HG03460 (cell line): ENCODE measurements at regions not wholly inside any gene's neighbourhood (a gene's known extent, or its start where the extent isn't known, plus 50 kb on each side); places are given as distances from the start of the nearest gene placed in this dataset.

Experiments
- ATAC-seq: cut with Tn5 transposase; IDR thresholded peaks from one replicate; pipeline ENCODE4 v1.9.1; 2021; ENCODE audit not compliant: unreplicated experiment

DNA sequence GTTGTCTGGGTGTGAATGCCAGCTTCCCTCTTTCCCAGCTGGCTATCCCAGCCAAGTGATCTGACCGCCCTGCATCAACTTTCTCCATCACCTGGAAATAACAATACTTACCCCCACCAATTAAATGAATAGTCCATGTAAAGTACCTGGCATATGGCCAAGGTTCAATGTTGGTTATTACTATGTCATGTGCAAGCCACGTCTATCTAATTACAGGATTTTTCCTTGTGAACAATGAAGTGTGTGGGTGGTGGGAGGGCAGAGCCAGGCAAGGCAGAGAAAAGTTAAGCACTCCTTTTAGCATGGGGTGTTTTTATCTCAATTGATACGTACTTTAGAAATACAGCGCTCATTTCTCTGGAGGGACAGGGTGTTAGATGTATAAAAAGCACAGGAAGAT is 121.1 kb downstream of the NHLRC3 start:
- ATAC-seq: no peak

DNA sequence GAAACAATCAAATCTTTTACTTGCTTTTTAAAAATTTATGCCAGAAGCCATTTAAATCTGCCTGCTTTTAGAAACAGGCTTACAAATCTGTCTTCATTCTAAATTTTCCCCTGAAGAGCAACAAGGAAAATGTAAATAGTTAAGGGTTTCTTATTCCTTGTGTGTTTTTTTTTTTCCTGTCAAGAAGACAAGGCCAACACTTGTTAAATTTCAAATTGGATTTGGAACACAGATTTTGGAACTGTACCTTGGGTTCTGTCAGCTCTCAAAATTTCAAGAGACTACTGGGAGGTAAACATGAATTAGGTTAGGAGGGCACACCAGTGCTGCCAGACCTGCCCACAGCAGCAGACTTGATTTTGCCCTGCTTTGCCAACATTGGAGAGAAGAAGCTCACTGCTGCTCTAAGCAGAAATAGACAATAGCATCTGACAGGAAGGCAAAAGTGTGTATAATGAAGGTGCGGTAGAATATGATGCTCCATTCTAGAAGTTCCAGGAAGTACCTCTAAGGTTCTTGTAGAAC is 121.7 kb downstream of the NHLRC3 start:
- ATAC-seq: no peak

DNA sequence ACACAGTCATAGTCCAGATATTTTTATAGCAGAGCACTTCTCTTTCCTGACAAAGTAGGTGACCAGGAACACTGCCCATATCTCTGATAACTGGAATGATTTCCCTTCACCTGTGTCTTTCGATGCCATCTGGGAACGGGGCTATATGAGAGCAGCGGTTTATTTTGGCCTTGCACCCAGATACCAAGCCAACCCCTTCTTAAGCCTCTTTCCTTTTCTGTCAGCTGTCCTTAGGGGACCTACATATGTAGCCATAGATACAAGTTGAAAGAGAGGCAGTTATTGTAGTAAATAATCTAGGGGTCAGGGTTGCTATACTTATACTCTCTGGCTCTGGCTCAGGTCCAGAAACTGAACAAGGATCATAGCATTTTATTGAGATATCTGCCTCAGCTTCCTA is 128.8 kb downstream of the NHLRC3 start:
- no peak for ATAC-seq

GRCh38 chr13:39170711-39171110 is 132.5 kb downstream of the NHLRC3 start:
- no peak for ATAC-seq

DNA sequence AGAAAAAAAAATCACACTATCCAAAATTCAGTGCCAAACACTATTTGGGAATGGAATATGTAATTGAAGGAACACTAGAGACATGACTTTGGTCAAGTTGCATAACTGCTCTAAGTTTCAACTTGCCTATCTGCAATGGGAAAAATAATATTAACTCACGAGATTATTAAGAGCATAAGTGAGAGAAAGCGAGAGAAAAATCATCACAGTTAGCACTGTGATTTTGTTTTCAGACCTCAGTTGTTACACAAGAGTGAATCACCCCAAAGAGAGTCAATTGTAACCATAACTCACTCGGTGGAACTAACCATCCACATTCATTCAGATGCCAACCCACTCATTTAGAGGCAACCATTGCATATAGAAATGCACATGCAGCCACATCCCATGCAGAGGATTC is 147.1 kb downstream of the NHLRC3 start:
- ATAC-seq: no peak

GRCh38 chr13:39186205-39186875 is 148.1 kb downstream of the NHLRC3 start:
- no peak for ATAC-seq

- no peak for ATAC-seq
Observed at GRCh38 chr13:39189778-39190177, 151.5 kb downstream of the NHLRC3 start.

DNA sequence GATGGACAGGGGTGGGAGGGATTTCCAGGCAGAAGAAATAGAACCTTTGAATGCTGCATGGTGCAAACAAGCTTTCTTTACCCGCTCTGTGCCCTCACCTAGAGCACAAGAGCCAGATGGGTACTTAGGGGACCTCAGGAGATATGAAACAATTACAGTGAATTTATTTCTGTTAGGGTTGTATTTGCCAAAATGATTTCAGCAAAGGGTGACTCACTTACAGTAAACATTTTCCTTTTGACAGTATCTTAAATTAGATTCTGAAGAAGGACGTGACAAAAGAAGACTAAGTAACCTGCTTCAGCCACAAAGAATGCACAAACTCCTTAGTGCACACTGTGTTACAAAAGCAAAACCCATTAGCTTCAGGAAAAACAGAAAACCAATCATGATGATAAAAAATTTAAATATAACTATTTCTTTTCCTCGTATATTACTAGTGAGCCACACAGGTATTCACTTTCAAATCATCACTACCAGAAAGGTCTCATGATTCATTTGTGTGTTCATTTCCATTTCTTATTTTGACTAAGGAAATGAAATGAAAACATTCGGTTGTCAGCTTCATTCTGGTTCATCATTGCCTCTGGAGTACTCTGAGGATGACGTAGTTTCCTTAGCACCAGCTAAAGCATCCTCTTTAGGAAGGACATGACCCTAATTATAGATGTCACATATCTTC is 158.8 kb downstream of the NHLRC3 start:
- no peak for ATAC-seq

DNA sequence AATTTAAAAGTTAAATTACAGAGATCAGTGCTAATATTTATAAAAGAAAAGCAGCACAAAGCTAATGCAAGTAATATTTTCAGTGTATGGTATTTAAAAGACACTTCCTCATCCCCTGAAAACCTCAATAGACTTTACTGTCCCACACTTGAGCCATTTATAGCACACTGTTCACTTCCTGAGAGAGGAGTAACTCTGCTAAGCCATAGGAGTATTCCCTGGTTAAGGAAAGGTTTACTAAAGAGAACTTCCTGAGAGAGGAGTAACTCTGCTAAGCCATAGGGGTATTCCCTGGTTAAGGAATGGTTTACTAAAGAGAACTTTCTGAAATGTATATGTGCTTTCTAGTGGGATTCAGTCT is 159.4 kb downstream of the NHLRC3 start:
- no peak for ATAC-seq

DNA sequence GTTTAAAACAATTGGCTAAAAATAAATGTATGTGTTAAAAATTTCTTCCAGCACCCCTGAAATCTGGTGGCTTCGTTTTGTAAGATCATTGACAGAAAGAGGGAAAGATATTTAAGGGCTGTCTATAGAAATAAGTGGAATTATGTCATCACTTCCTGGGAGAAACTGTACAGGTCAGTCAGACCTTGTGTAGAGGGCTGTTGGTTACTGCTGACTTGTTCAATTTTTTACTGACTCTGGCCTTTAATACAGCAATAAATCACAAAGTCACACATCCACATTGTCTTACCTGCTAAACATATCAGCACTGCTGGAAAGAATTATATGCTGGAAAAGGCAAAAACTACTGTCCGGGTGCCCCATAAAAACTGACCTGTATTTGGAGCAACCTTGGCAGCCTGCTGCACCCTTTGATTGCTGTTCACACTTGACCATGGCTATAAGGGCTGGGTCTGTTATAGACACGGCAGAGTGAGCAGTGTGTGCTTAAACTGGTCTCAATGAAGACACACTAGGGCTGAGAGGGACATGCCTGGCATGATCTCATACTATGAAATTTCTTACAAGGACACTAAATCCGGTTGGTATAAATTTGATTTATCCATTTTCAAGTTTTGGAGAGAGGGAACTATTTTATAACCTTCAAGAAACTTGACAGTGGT is 162.1 kb downstream of the NHLRC3 start:
- ATAC-seq: no peak

GRCh38 chr13:39201180-39201579 is 162.9 kb downstream of the NHLRC3 start:
- no peak for ATAC-seq

DNA sequence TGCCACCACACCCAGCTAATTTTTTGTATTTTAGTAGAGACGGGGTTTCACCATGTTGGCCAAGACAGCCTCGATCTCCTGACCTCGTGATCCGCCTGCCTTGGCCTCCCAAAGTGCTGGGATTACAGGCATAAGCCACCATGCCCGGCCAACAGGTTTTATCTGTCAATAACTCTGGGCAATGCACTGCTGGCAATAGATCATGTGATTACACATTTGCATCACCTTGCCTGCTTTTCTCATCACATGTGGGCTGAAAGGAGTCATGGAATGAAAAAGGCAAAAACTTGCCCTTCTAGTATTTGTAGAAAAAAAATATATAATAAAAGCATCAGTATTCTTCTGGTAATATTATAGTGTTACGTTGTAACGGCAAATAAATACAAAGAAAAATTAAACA is 164.5 kb downstream of the NHLRC3 start:
- ATAC-seq: no peak

DNA sequence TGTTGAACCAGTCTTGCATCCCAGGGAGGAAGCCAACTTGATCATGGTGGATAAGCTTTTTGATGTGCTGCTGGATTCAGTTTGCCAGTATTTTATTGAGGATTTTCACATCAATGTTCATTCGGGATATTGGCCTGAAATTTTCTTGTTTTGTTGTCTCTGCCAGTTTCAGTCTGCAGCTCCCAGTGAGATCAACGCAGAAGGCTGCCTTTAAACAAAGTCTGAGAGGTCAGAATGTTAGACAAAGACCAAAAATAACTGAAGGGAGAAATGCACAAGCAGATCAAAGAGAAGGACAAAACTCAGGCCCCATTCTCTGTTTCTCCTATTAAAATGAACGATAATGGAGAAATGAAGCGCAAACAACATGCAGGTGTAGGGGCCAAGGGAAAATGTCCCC is 170.4 kb downstream of the NHLRC3 start:
- ATAC-seq: no peak

- no peak for ATAC-seq
Observed at GRCh38 chr13:39209731-39210531, 171.7 kb downstream of the NHLRC3 start.

GRCh38 chr13:39210961-39211534 is 172.8 kb downstream of the NHLRC3 start:
- ATAC-seq: no peak

DNA sequence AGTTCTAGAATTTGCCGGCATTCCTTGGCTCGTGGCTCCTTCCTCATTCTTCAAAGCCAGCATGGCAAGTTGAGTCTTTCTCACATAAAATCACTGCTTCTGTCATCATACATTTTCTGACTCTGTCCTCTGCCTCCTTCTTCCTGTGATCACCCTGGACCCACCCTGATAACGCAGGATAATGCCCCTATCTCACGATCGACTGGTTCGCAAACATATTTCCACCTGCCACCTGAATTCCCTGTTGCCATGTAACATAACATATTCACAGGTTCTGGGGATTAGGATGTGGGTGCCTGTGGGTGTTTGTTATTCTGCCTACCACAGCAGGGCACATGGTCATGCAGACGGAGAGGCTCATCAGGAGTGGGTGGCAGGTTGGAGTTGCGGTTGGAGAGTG is 177.7 kb downstream of the NHLRC3 start:
- ATAC-seq: no peak

DNA sequence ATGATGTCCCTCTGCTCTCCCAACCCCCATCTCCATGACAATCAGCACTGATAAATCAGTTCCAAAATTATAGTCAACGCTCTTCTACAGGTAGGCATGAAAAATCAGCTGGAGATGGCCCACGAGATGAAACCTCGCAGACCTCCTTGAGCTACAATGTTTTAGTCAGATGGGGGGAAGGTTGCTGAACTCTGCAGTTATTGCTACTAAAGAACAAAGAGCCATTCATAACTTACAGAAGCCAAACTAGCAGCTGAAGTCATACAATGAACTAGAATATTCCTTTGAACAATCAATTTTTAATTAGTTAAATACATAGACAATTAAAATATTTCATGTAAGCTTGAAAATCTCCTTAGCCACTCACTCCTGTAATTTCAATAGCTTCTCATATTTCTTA is 179.2 kb downstream of the NHLRC3 start:
- ATAC-seq: no peak

DNA sequence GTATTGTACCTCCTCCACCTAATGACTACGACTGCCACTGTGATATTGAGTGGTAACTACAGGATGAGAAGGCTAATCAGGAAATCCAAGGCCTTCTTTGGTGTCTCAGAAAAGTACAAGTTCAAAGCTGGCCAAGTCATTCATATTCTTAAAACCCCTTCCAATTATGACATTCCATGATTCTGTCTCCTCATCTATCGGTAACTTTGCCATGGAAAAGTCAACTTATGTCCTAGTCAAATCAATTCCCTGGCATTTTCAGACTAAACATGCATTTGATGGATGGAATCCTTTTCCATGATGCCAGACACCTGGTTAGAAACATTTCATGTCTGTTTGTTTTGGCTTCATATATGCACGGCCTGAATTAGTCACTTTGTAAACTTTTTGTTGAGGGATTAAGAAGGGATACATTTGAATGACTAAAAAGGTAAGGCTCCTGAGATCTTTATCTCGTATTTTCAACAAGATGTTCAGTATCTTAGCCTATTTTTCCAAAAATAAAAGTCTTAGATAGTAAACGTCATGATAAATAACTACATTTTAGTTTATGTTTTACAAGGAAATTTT is 186.5 kb downstream of the NHLRC3 start:
- no peak for ATAC-seq

GRCh38 chr13:39225860-39226259 is 187.6 kb downstream of the NHLRC3 start:
- ATAC-seq: no peak

DNA sequence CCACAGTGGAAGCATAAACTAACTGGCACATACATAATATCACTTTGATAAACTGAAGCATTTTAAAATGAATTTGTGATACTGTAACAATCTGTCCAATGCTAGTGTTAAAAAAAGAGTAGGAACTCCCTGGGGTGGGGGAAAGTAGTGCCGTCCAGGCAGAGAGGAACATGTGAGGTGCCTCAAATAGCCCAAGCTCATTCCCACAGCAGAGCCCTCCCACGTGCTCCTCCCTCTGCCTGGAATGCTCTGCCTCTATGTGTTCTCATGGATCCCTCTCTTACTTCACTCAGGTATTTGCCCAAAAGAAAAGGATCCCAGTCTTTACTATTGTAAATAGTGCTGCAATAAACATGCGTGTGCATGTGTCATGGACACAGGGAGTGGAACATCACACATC is 188.1 kb downstream of the NHLRC3 start:
- no peak for ATAC-seq
